PFSK-1 (cell line): ENCODE measurements at regions not wholly inside any gene's neighbourhood (a gene's known extent, or its start where the extent isn't known, plus 50 kb on each side); places are given as distances from the start of the nearest gene placed in this dataset.

Source experiments
- FOXP2 ChIP-seq: optimal IDR thresholded peaks from 2 replicates; pipeline ENCODE3; 2011; ENCODE audit warnings: borderline replicate concordance, control low read depth, inconsistent platforms; ENCODE audit not compliant: insufficient read depth; ENCODE audit errors: extremely low read length, extremely low read depth
- POLR2AphosphoS5 ChIP-seq: IDR thresholded peaks from 2 replicates; pipeline ENCODE4 v1.6.1; 2012; ENCODE audit warnings: low read depth, mild to moderate bottlenecking, control low read depth, low read length, moderate library complexity
- REST ChIP-seq, 2 experiments: IDR thresholded peaks; 2 replicates each; pipeline versions ENCODE4 v1.6.1 to v1.8.0; 2011 to 2012; ENCODE audit warnings: low read depth in 2 of 2, low read length in 2 of 2, control low read depth in 1 of 2, inconsistent platforms in 1 of 2, mild to moderate bottlenecking in 1 of 2, moderate library complexity in 1 of 2; ENCODE audit not compliant: insufficient read depth in 1 of 2
- SIN3A ChIP-seq: IDR thresholded peaks from 2 replicates; pipeline ENCODE4 v1.6.1; 2012; ENCODE audit warnings: mild to moderate bottlenecking, low read length, moderate library complexity, borderline replicate concordance; ENCODE audit not compliant: insufficient read depth
- TAF1 ChIP-seq: IDR thresholded peaks from 2 replicates; pipeline ENCODE4 v1.6.1; 2012; ENCODE audit warnings: low read length, control low read depth, borderline replicate concordance; ENCODE audit not compliant: insufficient read depth

- TF ChIP-seq REST (IDR thresholded peaks at IDR 0.05; ENCODE audit: insufficient read depth in 1 of 2, low read depth in 2 of 2, low read length in 2 of 2) = no peak
- TF ChIP-seq TAF1 = no peak
- TF ChIP-seq POLR2AphosphoS5 = no peak
- no peak for TF ChIP-seq SIN3A
- TF ChIP-seq FOXP2 = no peak
Observed at GRCh38 chr1:55385402-55386018, 170.3 kb upstream of the USP24 start.

- no peak for TF ChIP-seq REST (IDR thresholded peaks at IDR 0.05; ENCODE audit: insufficient read depth in 1 of 2, low read depth in 2 of 2, low read length in 2 of 2)
- no peak for TF ChIP-seq POLR2AphosphoS5
- TF ChIP-seq SIN3A = no peak
- no peak for TF ChIP-seq FOXP2
- TF ChIP-seq TAF1 = no peak
Observed at GRCh38 chr1:55384637-55385036, 169.5 kb upstream of the USP24 start.

GRCh38 chr1:55382806-55383305, 167.7 kb upstream of the USP24 start:
- no peak for TF ChIP-seq FOXP2
- no peak for TF ChIP-seq REST (IDR thresholded peaks at IDR 0.05; ENCODE audit: insufficient read depth in 1 of 2, low read depth in 2 of 2, low read length in 2 of 2)
- TF ChIP-seq TAF1 = no peak
- TF ChIP-seq SIN3A = no peak
- TF ChIP-seq POLR2AphosphoS5 = no peak

GRCh38 chr1:55381983-55382382, 166.8 kb upstream of the USP24 start:
- TF ChIP-seq TAF1 (no peak), REST (IDR thresholded peaks at IDR 0.05; ENCODE audit: insufficient read depth in 1 of 2, low read depth in 2 of 2, low read length in 2 of 2) (no peak), SIN3A (no peak), FOXP2 (no peak), POLR2AphosphoS5 (no peak)

- TF ChIP-seq REST (IDR thresholded peaks at IDR 0.05; ENCODE audit: insufficient read depth in 1 of 2, low read depth in 2 of 2, low read length in 2 of 2) (no peak), FOXP2 (no peak), POLR2AphosphoS5 (no peak), TAF1 (no peak), SIN3A (no peak)
Observed at GRCh38 chr1:55381491-55381890, 166.3 kb upstream of the USP24 start.
